GM18507 (cell line): ENCODE measurements at regions not wholly inside any gene's neighbourhood (a gene's known extent, or its start where the extent isn't known, plus 50 kb on each side); places are given as distances from the start of the nearest gene placed in this dataset.

Experiments used
- DNase-seq: peaks from one replicate; pipeline ENCODE4 v3.0.0; 2011; ENCODE audit warnings: low read depth; ENCODE audit not compliant: insufficient read length; ENCODE audit errors: extremely low spot score
- FAIRE-seq: peaks from 2 replicates; lab custom pipeline; 2011; peaks lifted over from hg19 to GRCh38; lab: Jason Lieb, UNC

- no peak for FAIRE-seq
- no peak for DNase-seq
These were observed 209.4 kb upstream of the PRICKLE1 start for GRCh38 chr12:42798811-42799438.

- no peak for DNase-seq
These were observed 205.3 kb upstream of the PRICKLE1 start for GRCh38 chr12:42794806-42795205.

GRCh38 chr12:42793166-42793565 lies 203.6 kb upstream of the PRICKLE1 start:
- FAIRE-seq (no peak), DNase-seq (no peak)

More at GRCh38 chr12:42794806-42795205, 205.3 kb upstream of the PRICKLE1 start:
- FAIRE-seq: no peak

- no peak for DNase-seq
- no peak for FAIRE-seq
These were observed 202.7 kb upstream of the PRICKLE1 start for GRCh38 chr12:42792265-42792664.

GRCh38 chr12:42791399-42791798 lies 201.9 kb upstream of the PRICKLE1 start:
- DNase-seq (no peak), FAIRE-seq (no peak)

- DNase-seq (no peak), FAIRE-seq (no peak)
These were observed 201.2 kb upstream of the PRICKLE1 start for GRCh38 chr12:42790761-42791151.

- no peak for FAIRE-seq
These were observed 200.5 kb upstream of the PRICKLE1 start for GRCh38 chr12:42789808-42790760.

GRCh38 chr12:42786400-42787148 lies 197.0 kb upstream of the PRICKLE1 start:
- FAIRE-seq (no peak), DNase-seq (no peak)

More at GRCh38 chr12:42789808-42790760, 200.5 kb upstream of the PRICKLE1 start:
- no peak for DNase-seq

GRCh38 chr12:42785944-42786343 lies 196.4 kb upstream of the PRICKLE1 start:
- no peak for FAIRE-seq

GRCh38 chr12:42780671-42781070 lies 191.1 kb upstream of the PRICKLE1 start:
- no peak for DNase-seq
- FAIRE-seq: no peak

More at GRCh38 chr12:42785944-42786343, 196.4 kb upstream of the PRICKLE1 start:
- no peak for DNase-seq

GRCh38 chr12:42779186-42779859 lies 189.8 kb upstream of the PRICKLE1 start:
- DNase-seq (no peak), FAIRE-seq (no peak)

- FAIRE-seq: no peak
- no peak for DNase-seq
These were observed 186.8 kb upstream of the PRICKLE1 start for GRCh38 chr12:42776396-42776795.

- no peak for FAIRE-seq
- DNase-seq: no peak
These were observed 184.7 kb upstream of the PRICKLE1 start for GRCh38 chr12:42774238-42774637.

- DNase-seq (no peak), FAIRE-seq (no peak)
These were observed 180.7 kb upstream of the PRICKLE1 start for GRCh38 chr12:42770261-42770660.

- FAIRE-seq (no peak), DNase-seq (no peak)
These were observed 179.9 kb upstream of the PRICKLE1 start for GRCh38 chr12:42769455-42769854.

GRCh38 chr12:42767998-42768397 lies 178.5 kb upstream of the PRICKLE1 start:
- DNase-seq: no peak

GRCh38 chr12:42767326-42767954 lies 177.9 kb upstream of the PRICKLE1 start:
- FAIRE-seq: peak; percentile 33
- DNase-seq: no peak

More at GRCh38 chr12:42767998-42768397, 178.5 kb upstream of the PRICKLE1 start:
- no peak for FAIRE-seq

- no peak for DNase-seq
- peak; percentile 18 for FAIRE-seq
These were observed 177.2 kb upstream of the PRICKLE1 start for GRCh38 chr12:42766754-42767153.

- FAIRE-seq (no peak), DNase-seq (no peak)
These were observed 176.5 kb upstream of the PRICKLE1 start for GRCh38 chr12:42766026-42766425.
